H1 (cell line): ENCODE measurements at regions not wholly inside any gene's neighbourhood (a gene's known extent, or its start where the extent isn't known, plus 50 kb on each side); places are given as distances from the start of the nearest gene placed in this dataset.

Source experiments
- CTCF ChIA-PET: fragments of 300-600 bp; sonication (Branson Sonifier 250); formaldehyde crosslinking; loops from one replicate; lab custom pipeline; 2021; ENCODE audit not compliant: partially characterized antibody; lab: Charles Lee
- POLR2A ChIA-PET: fragments of 300-600 bp; sonication (Branson Sonifier 250); formaldehyde crosslinking; loops from one replicate; lab custom pipeline; 2021; ENCODE audit warnings: inconsistent platforms; ENCODE audit not compliant: partially characterized antibody; lab: Charles Lee
- DNase-seq, 2 experiments: peaks; one replicate each; pipeline versions ENCODE4 v3.0.0 to v3.0.0-alpha.2; 2010 to 2022; ENCODE audit warnings: low spot score in 2 of 2, low read depth in 1 of 2, mixed read lengths in 1 of 2
- FAIRE-seq: peaks from 2 replicates; lab custom pipeline; 2011; peaks lifted over from hg19 to GRCh38; lab: Jason Lieb, UNC
- H2AFZ ChIP-seq: 2 replicates; pipeline ENCODE4 v1.8.1; 2012; ENCODE audit warnings: low read length, inconsistent platforms
- H2AK5ac ChIP-seq: 2 replicates; pipeline ENCODE4 v1.6.1; 2013; ENCODE audit warnings: low read depth, low read length
- H2BK120ac ChIP-seq: replicated peaks from 2 replicates; pipeline ENCODE3; 2013; ENCODE audit warnings: low read depth, low read length, inconsistent platforms
- H2BK12ac ChIP-seq: 2 replicates; pipeline ENCODE4 v1.6.1; 2013; ENCODE audit warnings: low read depth, low read length
- H2BK15ac ChIP-seq: 2 replicates; pipeline ENCODE4 v1.6.1; 2013; ENCODE audit warnings: low read length
- H2BK20ac ChIP-seq: 2 replicates; pipeline ENCODE4 v1.6.1; 2013; ENCODE audit warnings: low read length
- H2BK5ac ChIP-seq: 2 replicates; pipeline ENCODE4 v1.6.1; 2013; ENCODE audit warnings: low read depth, low read length
- H3K14ac ChIP-seq: 2 replicates; pipeline ENCODE4 v1.6.1; 2013; ENCODE audit warnings: inconsistent platforms; ENCODE audit not compliant: insufficient read length
- H3K18ac ChIP-seq: 2 replicates; pipeline ENCODE4 v1.6.1; 2013; ENCODE audit warnings: low read length; ENCODE audit errors: extremely low read depth
- H3K23ac ChIP-seq: 2 replicates; pipeline ENCODE4 v1.6.1; 2013; ENCODE audit warnings: inconsistent platforms; ENCODE audit not compliant: insufficient read length
- H3K23me2 ChIP-seq: 2 replicates; pipeline ENCODE4 v1.6.1; 2013; ENCODE audit warnings: low read depth, low read length
- H3K27ac ChIP-seq: 2 replicates; pipeline ENCODE4 v1.6.1; 2011; ENCODE audit warnings: low read depth, low read length, inconsistent platforms
- H3K27me3 ChIP-seq, 4 experiments: replicated peaks in 1 of 4; 1 replicate in 1 of 4; 2 replicates in 3 of 4; pipeline versions ENCODE4 v1.6.1 to v1.8.1; 2011 to 2013; ENCODE audit warnings: low read length in 3 of 4, mild to moderate bottlenecking in 3 of 4, inconsistent platforms in 2 of 4, mixed read lengths in 2 of 4, moderate library complexity in 1 of 4; ENCODE audit not compliant: control insufficient read depth in 3 of 4, insufficient read depth in 3 of 4; ENCODE audit errors: extremely low read depth in 1 of 4
- H3K36me3 ChIP-seq, 4 experiments: 2 replicates each; pipeline versions ENCODE4 v1.6.1 to v1.8.1; 2011 to 2013; ENCODE audit warnings: mild to moderate bottlenecking in 4 of 4, low read length in 3 of 4, moderate library complexity in 2 of 4, control low read depth in 1 of 4, inconsistent platforms in 1 of 4; ENCODE audit not compliant: insufficient read depth in 4 of 4, control insufficient read depth in 2 of 4
- H3K4ac ChIP-seq: replicated peaks from 2 replicates; pipeline ENCODE3; 2013; ENCODE audit warnings: low read length, low read depth, mixed read lengths, inconsistent platforms; ENCODE audit not compliant: insufficient read length
- H3K4me1 ChIP-seq, 4 experiments: replicated peaks in 1 of 4; 1 replicate in 1 of 4; 2 replicates in 3 of 4; pipeline versions ENCODE4 v1.6.1 to v1.8.1; 2011 to 2013; ENCODE audit warnings: low read length in 3 of 4, inconsistent platforms in 2 of 4, mixed read lengths in 1 of 4; ENCODE audit not compliant: insufficient read depth in 4 of 4, control insufficient read depth in 3 of 4
- H3K4me2 ChIP-seq, 2 experiments: 2 replicates each; pipeline versions ENCODE4 v1.6.1 to v1.8.1; 2011 to 2013; ENCODE audit warnings: low read depth in 2 of 2, low read length in 2 of 2, control low read depth in 1 of 2, inconsistent platforms in 1 of 2, mild to moderate bottlenecking in 1 of 2; ENCODE audit not compliant: insufficient read depth in 1 of 2
- H3K4me3 ChIP-seq, 4 experiments: fragments of 200-600, 300-600 bp in 1 of 4; sonication (generic), shearing (Covaris generic), sonication (Bioruptor Twin) in 1 of 4; 2 replicates each; pipeline versions ENCODE4 v1.5.1 to v1.8.1; 2011 to 2016; ENCODE audit warnings: low read length in 4 of 4, low read depth in 3 of 4, control low read depth in 2 of 4, inconsistent platforms in 2 of 4, mild to moderate bottlenecking in 2 of 4, mixed read lengths in 1 of 4, moderate library complexity in 1 of 4; ENCODE audit not compliant: insufficient read depth in 2 of 4; ENCODE audit errors: extremely low read depth in 1 of 4
- H3K56ac ChIP-seq: replicated peaks from 2 replicates; pipeline ENCODE3; 2013; ENCODE audit warnings: low read depth, mild to moderate bottlenecking, mixed read lengths, low read length, inconsistent platforms; ENCODE audit not compliant: insufficient read length
- H3K79me1 ChIP-seq: 2 replicates; pipeline ENCODE4 v1.6.1; 2013; ENCODE audit warnings: low read depth, low read length, control low read depth
- H3K79me2 ChIP-seq, 2 experiments: 2 replicates each; pipeline versions ENCODE4 v1.6.1 to v1.8.1; 2012 to 2013; ENCODE audit warnings: low read length in 2 of 2, mild to moderate bottlenecking in 2 of 2, inconsistent platforms in 1 of 2; ENCODE audit not compliant: insufficient read depth in 2 of 2, control insufficient read depth in 1 of 2
- H3K9ac ChIP-seq, 4 experiments: replicated peaks in 1 of 4; 1 replicate in 1 of 4; 2 replicates in 3 of 4; pipeline versions ENCODE4 v1.6.1 to v1.8.1; 2011 to 2013; ENCODE audit warnings: low read depth in 3 of 4, low read length in 3 of 4, control low read depth in 2 of 4, mild to moderate bottlenecking in 2 of 4, moderate library complexity in 2 of 4, inconsistent platforms in 1 of 4; ENCODE audit errors: extremely low read depth in 1 of 4
- H3K9me3 ChIP-seq, 2 experiments: 2 replicates each; pipeline versions ENCODE4 v1.6.1 to v1.8.1; 2012 to 2013; ENCODE audit warnings: mild to moderate bottlenecking in 2 of 2, moderate library complexity in 2 of 2, control low read depth in 1 of 2, inconsistent platforms in 1 of 2, low read depth in 1 of 2, low read length in 1 of 2, mixed read lengths in 1 of 2; ENCODE audit not compliant: insufficient read depth in 2 of 2
- H4K20me1 ChIP-seq, 2 experiments: replicated peaks in 1 of 2; 2 replicates each; pipeline versions ENCODE3 to v1.8.1; 2011 to 2013; ENCODE audit warnings: inconsistent platforms in 2 of 2, low read length in 2 of 2, mild to moderate bottlenecking in 1 of 2; ENCODE audit not compliant: insufficient read depth in 2 of 2, control insufficient read depth in 1 of 2
- H4K5ac ChIP-seq: 2 replicates; pipeline ENCODE4 v1.6.1; 2013; ENCODE audit warnings: low read length, low read depth, mixed read lengths, inconsistent platforms; ENCODE audit not compliant: insufficient read length
- H4K8ac ChIP-seq: 2 replicates; pipeline ENCODE4 v1.8.0; 2013; ENCODE audit warnings: mild to moderate bottlenecking, moderate library complexity, low read length, inconsistent platforms; ENCODE audit not compliant: insufficient read depth; ENCODE audit errors: extremely low read depth
- H4K91ac ChIP-seq: replicated peaks from 2 replicates; pipeline ENCODE3; 2013; ENCODE audit warnings: low read length, mixed read lengths, inconsistent platforms; ENCODE audit not compliant: insufficient read length
- EP300 ChIP-seq, 2 experiments: IDR thresholded peaks; 1 replicate in 1 of 2; 2 replicates in 1 of 2; pipeline ENCODE4 v1.6.1; 2011 to 2012; ENCODE audit warnings: low read depth in 2 of 2, low read length in 2 of 2, mild to moderate bottlenecking in 2 of 2, borderline replicate concordance in 1 of 2, inconsistent platforms in 1 of 2, moderate library complexity in 1 of 2
- GTF2F1 ChIP-seq: IDR thresholded peaks from 2 replicates; pipeline ENCODE4 v1.6.1; 2012; ENCODE audit warnings: low read depth, low read length, improper control_type of control experiment, borderline replicate concordance
- JUN ChIP-seq: IDR thresholded peaks from 2 replicates; pipeline ENCODE4 v1.6.1; 2011; ENCODE audit warnings: low read depth, mild to moderate bottlenecking, improper control_type of control experiment, low read length
- KDM4A ChIP-seq: IDR thresholded peaks from one replicate; pipeline ENCODE4 v1.7.1; 2012; ENCODE audit warnings: low read depth, mild to moderate bottlenecking, moderate library complexity, low read length, inconsistent platforms; ENCODE audit not compliant: severe bottlenecking
- POLR2AphosphoS5 ChIP-seq: IDR thresholded peaks from 2 replicates; pipeline ENCODE4 v1.6.1; 2011; ENCODE audit warnings: low read depth, low read length
- RFX5 ChIP-seq: IDR thresholded peaks from 2 replicates; pipeline ENCODE4 v1.6.1; 2011; ENCODE audit warnings: low read depth, low read length, improper control_type of control experiment, borderline replicate concordance
- SIN3A ChIP-seq, 2 experiments: IDR thresholded peaks in 1 of 2; conservative IDR thresholded peaks in 1 of 2; 2 replicates each; pipeline ENCODE4 v1.6.1; 2011 to 2012; ENCODE audit warnings: low read length in 2 of 2, improper control_type of control experiment in 1 of 2, low read depth in 1 of 2, mild to moderate bottlenecking in 1 of 2
- SIX5 ChIP-seq: IDR thresholded peaks from 2 replicates; pipeline ENCODE4 v1.6.1; 2011; ENCODE audit warnings: mild to moderate bottlenecking, low read depth, low read length
- SP4 ChIP-seq: IDR thresholded peaks from 2 replicates; pipeline ENCODE4 v1.6.1; 2012; ENCODE audit warnings: low read length, inconsistent platforms
- TAF1 ChIP-seq: IDR thresholded peaks from 2 replicates; pipeline ENCODE4 v1.6.1; 2011; ENCODE audit warnings: mild to moderate bottlenecking, low read depth, low read length
- TAF7 ChIP-seq: optimal IDR thresholded peaks from 2 replicates; pipeline ENCODE3; 2011; ENCODE audit warnings: low read depth, mild to moderate bottlenecking, inconsistent platforms, low read length, moderate library complexity, borderline replicate concordance
- TEAD4 ChIP-seq: IDR thresholded peaks from 2 replicates; pipeline ENCODE4 v1.6.1; 2012; ENCODE audit warnings: low read depth, low read length, inconsistent platforms, mixed read lengths
- WGBS, 2 experiments: shearing (Covaris generic) in 1 of 2; methylation state at CpG; one replicate each; pipeline versions ENCODE4 v1.1.6 to v1.1.7; 2013 to 2015; ENCODE audit warnings: low lambda C conversion rate in 2 of 2, mixed read lengths in 2 of 2, inconsistent platforms in 1 of 2, low coverage in 1 of 2, missing lambda C conversion rate in 1 of 2; ENCODE audit not compliant: insufficient replicate concordance in 2 of 2, insufficient coverage in 1 of 2, insufficient read length in 1 of 2; ENCODE audit errors: extremely low coverage in 1 of 2, missing lambda C conversion rate in 1 of 2; 5-methylcytosine and 5-hydroxymethylcytosine counted together
- TF ChIP-seq, protein P1 (sequence below): IDR thresholded peaks from 2 replicates; pipeline ENCODE4 v1.6.1; 2011; ENCODE audit warnings: low read depth, mild to moderate bottlenecking, low read length; ENCODE audit not compliant: insufficient read depth

DNA sequence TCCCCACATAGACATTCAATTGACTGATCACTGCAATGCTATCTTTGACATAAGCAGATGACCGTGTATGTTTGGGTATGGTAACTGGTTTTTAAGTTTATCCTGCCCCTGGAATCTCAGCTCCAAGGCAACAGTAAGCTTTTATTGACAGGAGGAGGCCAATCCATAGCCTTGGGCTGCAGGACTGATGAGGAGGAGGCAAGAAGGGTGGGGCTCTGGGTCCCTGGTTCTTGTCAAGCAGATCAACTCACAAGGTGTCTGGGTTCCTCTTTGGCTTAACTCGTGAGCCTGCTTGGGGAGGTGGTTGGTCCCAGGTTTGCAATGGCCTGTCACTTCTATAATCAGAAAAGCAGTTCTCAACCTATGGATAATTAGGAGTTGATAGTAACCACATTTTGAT lies 113.2 kb upstream of the STX18 start:
- Histone ChIP-seq H2AFZ (no peak overlapping the region), H3K4me2 (no peak overlapping the region), H2BK5ac (no peak overlapping the region), H2BK15ac (no peak overlapping the region), H3K23me2 (no peaks in the 10 kb centered on the region), H2BK120ac (no peak overlapping the region), H4K20me1 (no peaks in the 10 kb centered on the region), H3K14ac (no peak overlapping the region), H3K4me1 (peaks cover 0 to 3% (median 1%) of the 10 kb centered on the region in 4 experiments; a peak in 2 of 7 replicates), H3K4me3 (no peak overlapping the region), H3K9ac (no peak overlapping the region), H3K36me3 (no peaks in the 10 kb centered on the region), H2AK5ac (no peak overlapping the region), H4K91ac (no peak overlapping the region), H3K18ac (no peak overlapping the region), H2BK20ac (no peak overlapping the region), H4K5ac (no peak overlapping the region), H3K23ac (no peak overlapping the region), H3K56ac (no peak overlapping the region), H3K27me3 (no peaks in the 10 kb centered on the region), H3K79me1 (no peaks in the 10 kb centered on the region), H3K79me2 (no peaks in the 10 kb centered on the region), H2BK12ac (no peak overlapping the region), H3K4ac (no peak overlapping the region), H3K27ac (no peak overlapping the region), H3K9me3 (no peaks in the 10 kb centered on the region), H4K8ac (no peak overlapping the region)
- ChIA-PET POLR2A (interaction anchor here (0.7 kb wide), 1 partner anchor 13 kb away, joined by 3 read pairs; no protein-coding TSS in a partner anchor), CTCF (interaction anchor here (1.0 to 1.5 kb wide), 3 partner anchors 9 to 113 kb away, joined by 3 to 6 read pairs (median 3); no protein-coding TSS in a partner anchor)
- WGBS, 2 experiments = 83% methylated on average over 2 of the region's 2 CpGs; no CpG with 5 or more reads in 1 of the 2 experiments
- FAIRE-seq = no peak
- DNase-seq = no peak
- TF ChIP-seq TAF1 (no peak), TAF7 (no peak), POLR2AphosphoS5 (no peak), GTF2F1 (no peak), KDM4A (no peak), SP4 (no peak), EP300 (IDR thresholded peaks at IDR 0.05; ENCODE audit: borderline replicate concordance in 1 of 2, low read depth in 2 of 2, low read length in 2 of 2) (no peak), TEAD4 (no peak), SIN3A (conservative IDR thresholded peaks at IDR 0.05 in 1 of 2, IDR thresholded peaks at IDR 0.05 in 1 of 2; ENCODE audit: low read depth in 1 of 2, low read length in 2 of 2) (no peak), JUN (no peak), RFX5 (no peak), SIX5 (no peak)
- TF ChIP-seq, protein P1, sequence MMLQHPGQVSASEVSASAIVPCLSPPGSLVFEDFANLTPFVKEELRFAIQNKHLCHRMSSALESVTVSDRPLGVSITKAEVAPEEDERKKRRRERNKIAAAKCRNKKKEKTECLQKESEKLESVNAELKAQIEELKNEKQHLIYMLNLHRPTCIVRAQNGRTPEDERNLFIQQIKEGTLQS = no peak
